GM12874 (cell line): ENCODE measurements at regions not wholly inside any gene's neighbourhood (a gene's known extent, or its start where the extent isn't known, plus 50 kb on each side); places are given as distances from the start of the nearest gene placed in this dataset.

Experiments
- CTCF ChIP-seq: IDR thresholded peaks from 2 replicates; pipeline ENCODE4 v1.5.1; 2011; ENCODE audit warnings: low read depth, mild to moderate bottlenecking, control low read depth, low read length, moderate library complexity; ENCODE audit not compliant: insufficient read depth

- TF ChIP-seq CTCF, result no peak
These were observed 71.1 kb upstream of the MROH9 start for GRCh38 chr1:170864238-170864637.

GRCh38 chr1:170864876-170865538, 70.3 kb upstream of the MROH9 start:
- TF ChIP-seq CTCF, result no peak

- no peak for TF ChIP-seq CTCF
These were observed 68.7 kb upstream of the MROH9 start for GRCh38 chr1:170866646-170867045.

GRCh38 chr1:170871868-170872267, 63.5 kb upstream of the MROH9 start:
- no peak for TF ChIP-seq CTCF

- no peak for TF ChIP-seq CTCF
These were observed 62.7 kb upstream of the MROH9 start for GRCh38 chr1:170872663-170873062.

GRCh38 chr1:170874671-170875070, 60.7 kb upstream of the MROH9 start:
- no peak for TF ChIP-seq CTCF

GRCh38 chr1:170881268-170882265, 53.8 kb upstream of the MROH9 start:
- peak; percentile 40; the same call in 1 of the 2 replicates for TF ChIP-seq CTCF
